Transverse colon (tissue), 4 donors: ENCODE measurements at regions not wholly inside any gene's neighbourhood (a gene's known extent, or its start where the extent isn't known, plus 50 kb on each side); places are given as distances from the start of the nearest gene placed in this dataset.

Experiments used
- DNase-seq: peaks from one replicate; pipeline ENCODE4 v3.0.0-alpha.2; 2019
- H3K27ac ChIP-seq, 4 donors: fragments of 200-600 bp; sonication (generic); 2 replicates each; pipeline ENCODE4 v1.5.1; 2016 to 2018; ENCODE audit warnings: inconsistent platforms in 4 of 4
- H3K27me3 ChIP-seq: fragments of 200-600 bp; sonication (generic); 2 replicates; pipeline ENCODE4 v1.5.1; 2017; ENCODE audit warnings: inconsistent platforms
- H3K36me3 ChIP-seq, 4 donors: fragments of 200-600 bp; sonication (generic); 2 replicates each; pipeline ENCODE4 v1.5.1; 2017 to 2019; ENCODE audit warnings: inconsistent platforms in 4 of 4
- H3K4me1 ChIP-seq, 4 donors: fragments of 200-600 bp; sonication (generic); 2 replicates each; pipeline ENCODE4 v1.5.1; 2017 to 2020; ENCODE audit warnings: inconsistent platforms in 4 of 4
- H3K4me3 ChIP-seq, 4 donors: fragments of 200-600 bp; sonication (generic); 1 replicate in 1 of 4; 2 replicates in 3 of 4; pipeline versions ENCODE4 v1.5.1 to v1.6.1; 2017 to 2019; ENCODE audit warnings: inconsistent platforms in 4 of 4
- H3K9me3 ChIP-seq, 2 donors: fragments of 200-600 bp; sonication (generic); 2 replicates each; pipeline ENCODE4 v1.5.1; 2017 to 2019; ENCODE audit warnings: inconsistent platforms in 2 of 2
- EP300 ChIP-seq: sonication (generic); formaldehyde crosslinking; IDR thresholded peaks from one replicate; pipeline ENCODE4 v1.6.1; 2017; ENCODE audit warnings: antibody characterized with exemption, low read depth
- POLR2A ChIP-seq: fragments of 450-650 bp; IDR thresholded peaks from one replicate; pipeline ENCODE4 v1.6.1; 2016; ENCODE audit warnings: antibody characterized with exemption, mild to moderate bottlenecking, moderate library complexity
- WGBS, 2 donors: methylation state at CpG; one replicate each; pipeline ENCODE4 v1.1.5; 2018; ENCODE audit warnings: low coverage in 1 of 2; 5-methylcytosine and 5-hydroxymethylcytosine counted together
- in situ Hi-C, 4 donors: fragments of 200-750 bp; cut with MboI; loops; one replicate each; pipeline versions ENCODE4 v1.15.0 to v1.15.1; 2017; ENCODE audit warnings: low sequenced_read_pairs in 3 of 4, low pct_ligation_motif_present in 1 of 4, low pct_unique_long_range_greater_than_20kb in 1 of 4
- intact Hi-C: fragments of 100-400 bp; cut with DNase I; formaldehyde crosslinking; loops from one replicate; pipeline ENCODE4 v1.15.1; 2023; ENCODE audit warnings: low total_unique reads
- small RNA-seq, 4 donors: library from RNA; depleted of rRNA; stranded (forward); fragments of <200 nt; gene quantifications; one replicate each; pipeline ENCODE3, GENCODE V24; 2016

- no peak for DNase-seq
- in situ Hi-C loops = no loop called here
These were observed 1575.1 kb downstream of the OTOL1 start for GRCh38 chr3:163071713-163072112.

More at GRCh38 chr3:163071713-163072112, 1575.1 kb downstream of the OTOL1 start:
- Histone ChIP-seq H3K4me1 (no peaks in the 10 kb centered on the region), H3K9me3 (peaks cover 0 to 5% of the 10 kb centered on the region in 2 donors), H3K27ac (no peak overlapping the region), H3K4me3 (no peak overlapping the region), H3K27me3 (no peaks in the 10 kb centered on the region), H3K36me3 (no peaks in the 10 kb centered on the region)
- 64 to 75% methylated on average over 2 of the region's 2 CpGs for WGBS, 2 donors
- TF ChIP-seq POLR2A (no peak), EP300 (no peak)
- intact Hi-C loops = no loop called here

Small RNA genes lying in the stretch of these regions (small RNA-seq; reads per million reads assigned to genes)
- gene AC128716.1 = 0 reads per million in 4 donors
